Muscle layer of duodenum (tissue), 2 donors: ENCODE measurements at regions not wholly inside any gene's neighbourhood (a gene's known extent, or its start where the extent isn't known, plus 50 kb on each side); places are given as distances from the start of the nearest gene placed in this dataset.

Experiments
- H3K27ac ChIP-seq: one replicate; pipeline ENCODE4 v1.7.0; 2013; ENCODE audit warnings: mild to moderate bottlenecking, low read length
- H3K27me3 ChIP-seq: one replicate; pipeline ENCODE4 v1.7.0; 2013; ENCODE audit warnings: low read depth, mild to moderate bottlenecking, control low read depth, low read length
- H3K36me3 ChIP-seq, 2 donors: one replicate each; pipeline ENCODE4 v1.7.0; 2013; ENCODE audit warnings: low read length in 2 of 2, control low read depth in 1 of 2, mild to moderate bottlenecking in 1 of 2; ENCODE audit not compliant: insufficient read depth in 2 of 2, control insufficient read depth in 1 of 2
- H3K4me1 ChIP-seq, 2 donors: one replicate each; pipeline ENCODE4 v1.7.0; 2013; ENCODE audit warnings: low read length in 2 of 2, mild to moderate bottlenecking in 2 of 2, control low read depth in 1 of 2, moderate library complexity in 1 of 2; ENCODE audit not compliant: insufficient read depth in 2 of 2, control insufficient read depth in 1 of 2
- H3K4me3 ChIP-seq, 2 donors: one replicate each; pipeline ENCODE4 v1.7.0; 2013; ENCODE audit warnings: low read length in 2 of 2, low read depth in 1 of 2, mild to moderate bottlenecking in 1 of 2
- H3K9me3 ChIP-seq, 2 donors: one replicate each; pipeline ENCODE4 v1.7.0; 2013; ENCODE audit warnings: low read length in 2 of 2, control low read depth in 1 of 2, mild to moderate bottlenecking in 1 of 2; ENCODE audit not compliant: control insufficient read depth in 1 of 2
- donor health status: healthy.

GRCh38 chr2:217654168-217654567 is 348.6 kb downstream of the TNS1 start:
- H3K4me3 ChIP-seq, result no peak overlapping the region
- no peaks in the 10 kb centered on the region for H3K27me3 ChIP-seq
- no peaks in the 10 kb centered on the region for H3K36me3 ChIP-seq
- no peak overlapping the region for H3K27ac ChIP-seq
- no peaks in the 10 kb centered on the region for H3K9me3 ChIP-seq
- peaks cover 0 to 8% of the 10 kb centered on the region in 2 donors for H3K4me1 ChIP-seq

DNA sequence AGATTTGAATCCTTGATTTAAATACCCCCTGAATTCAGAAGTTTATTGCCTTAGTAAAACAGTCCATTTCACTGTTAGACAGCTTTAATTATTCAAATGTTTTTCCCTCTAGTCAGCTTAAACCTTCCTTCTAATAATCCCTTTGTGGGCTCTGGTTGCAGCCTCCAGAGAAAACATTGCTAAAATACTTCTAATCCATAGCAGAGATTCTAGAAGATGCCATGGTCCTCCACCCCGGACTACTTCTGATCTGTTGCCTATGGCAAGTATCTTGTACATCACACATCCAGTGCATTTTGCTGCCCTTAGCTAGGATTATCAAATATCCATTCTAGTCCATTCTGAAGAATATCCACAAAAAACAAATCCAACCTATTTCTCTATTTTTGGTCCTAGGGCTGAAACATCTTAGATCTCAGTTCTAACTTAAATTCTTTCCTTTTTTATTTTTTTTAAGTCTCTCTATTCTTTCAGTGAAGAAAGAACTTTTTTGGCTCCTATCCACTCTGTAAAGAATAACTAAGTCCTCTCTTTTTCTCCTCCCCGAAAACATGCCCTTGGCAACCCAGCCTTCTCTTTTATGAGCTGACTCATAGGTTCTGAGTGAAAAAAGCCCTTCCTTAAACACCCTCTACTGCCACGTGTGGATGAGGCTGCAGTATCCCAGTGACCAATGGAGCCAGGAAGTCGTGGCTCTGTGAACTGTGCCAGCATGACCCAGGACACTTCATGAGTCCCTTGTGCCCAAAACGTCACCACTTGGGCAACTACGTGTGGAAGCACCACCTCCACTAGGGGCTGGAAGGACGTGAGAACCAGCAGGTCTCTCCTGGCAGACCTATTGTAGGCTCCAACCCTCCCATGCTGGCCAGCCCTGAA is 349.8 kb downstream of the TNS1 start:
- H3K4me1 ChIP-seq, result peaks cover 0 to 8% of the 10 kb centered on the region in 2 donors
- H3K9me3 ChIP-seq, result no peaks in the 10 kb centered on the region
- no peak overlapping the region for H3K4me3 ChIP-seq
- H3K36me3 ChIP-seq, result no peaks in the 10 kb centered on the region
- H3K27ac ChIP-seq, result no peak overlapping the region
- no peaks in the 10 kb centered on the region for H3K27me3 ChIP-seq

DNA sequence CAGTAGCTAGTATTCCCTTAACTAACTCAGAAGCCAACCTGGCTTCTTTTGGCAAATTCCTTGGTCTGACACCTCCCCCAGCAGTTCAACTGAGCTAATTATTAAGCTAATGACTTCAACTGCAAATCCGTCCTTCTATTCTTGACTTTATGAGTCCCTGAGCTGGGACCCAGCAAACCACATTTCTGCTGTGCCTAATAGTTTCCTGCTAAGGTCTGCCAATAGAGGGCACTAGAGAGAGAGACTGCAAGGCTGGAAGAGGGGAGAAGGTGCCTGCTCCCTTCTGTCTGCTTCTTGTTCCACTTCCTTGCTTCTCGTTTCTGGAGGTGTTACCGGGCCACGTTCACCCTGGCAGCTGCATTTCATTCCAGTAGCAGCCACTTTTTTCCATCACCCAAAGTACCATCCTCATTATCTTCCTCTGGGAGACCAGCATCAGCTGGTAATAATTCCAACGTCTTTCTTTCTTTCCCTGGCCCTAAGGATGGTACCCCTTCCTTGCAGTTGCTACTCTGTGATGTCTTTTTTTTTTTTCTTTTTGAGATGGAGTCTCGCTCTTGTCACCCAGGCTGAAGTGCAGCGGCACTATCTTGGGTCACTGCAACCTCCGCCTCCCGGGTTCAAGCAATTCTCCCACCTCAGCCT is 352.0 kb downstream of the TNS1 start:
- no peak overlapping the region for H3K27ac ChIP-seq

DNA sequence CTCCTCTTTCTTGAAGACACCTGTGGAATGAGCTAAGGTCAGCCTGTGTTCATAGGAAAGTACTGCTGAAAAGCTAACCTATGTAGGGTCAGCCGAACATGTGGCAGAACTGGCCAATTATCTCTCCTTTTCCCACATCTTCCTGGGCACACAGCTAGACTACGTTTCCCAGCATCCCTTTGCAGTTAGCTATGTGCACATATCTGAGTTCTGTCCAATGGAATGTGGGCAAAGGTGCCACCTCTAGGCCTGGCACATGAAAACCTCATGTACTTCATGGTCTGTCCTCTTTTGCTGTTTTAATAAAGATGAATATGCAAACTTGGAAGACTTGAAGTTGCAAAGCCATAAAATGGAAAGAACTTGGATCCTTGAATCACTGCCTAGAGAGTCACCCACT is 352.6 kb downstream of the TNS1 start:
- no peaks in the 10 kb centered on the region for H3K9me3 ChIP-seq
- no peaks in the 10 kb centered on the region for H3K27me3 ChIP-seq
- peaks cover 0 to 8% of the 10 kb centered on the region in 2 donors for H3K4me1 ChIP-seq
- no peak overlapping the region for H3K4me3 ChIP-seq
- no peaks in the 10 kb centered on the region for H3K36me3 ChIP-seq
- no peak overlapping the region for H3K27ac ChIP-seq

More for the DNA sequence above, 352.0 kb downstream of the TNS1 start:
- Histone ChIP-seq H3K4me1 (peaks cover 0 to 8% of the 10 kb centered on the region in 2 donors), H3K36me3 (no peaks in the 10 kb centered on the region), H3K4me3 (no peak overlapping the region), H3K27me3 (no peaks in the 10 kb centered on the region), H3K9me3 (no peaks in the 10 kb centered on the region)

DNA sequence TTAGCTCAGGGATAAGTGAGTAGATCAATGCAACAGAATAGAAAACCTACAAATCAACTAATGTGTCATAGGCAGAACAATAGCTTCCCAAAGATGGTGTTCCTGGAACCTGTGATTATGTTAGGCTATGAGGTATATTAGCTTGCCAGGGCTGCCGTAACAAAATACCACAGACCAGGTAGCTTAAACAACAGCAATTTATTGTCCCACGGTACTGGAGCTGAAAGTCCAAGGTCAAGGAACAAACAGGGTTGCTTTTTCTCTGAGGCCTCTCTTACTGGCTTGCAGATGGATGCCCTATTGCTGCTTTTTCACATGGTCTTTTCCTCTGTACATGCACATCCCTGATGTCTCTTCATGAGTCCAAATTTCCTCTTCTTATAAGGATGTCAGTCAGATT is 354.9 kb downstream of the TNS1 start:
- Histone ChIP-seq H3K9me3 (no peaks in the 10 kb centered on the region), H3K36me3 (no peaks in the 10 kb centered on the region), H3K27ac (no peak overlapping the region), H3K4me1 (peaks cover 0 to 14% of the 10 kb centered on the region in 2 donors), H3K4me3 (no peak overlapping the region), H3K27me3 (no peaks in the 10 kb centered on the region)

- Histone ChIP-seq H3K4me1 (peaks cover 0 to 17% of the 10 kb centered on the region in 2 donors), H3K36me3 (no peaks in the 10 kb centered on the region), H3K9me3 (no peaks in the 10 kb centered on the region), H3K4me3 (no peak overlapping the region), H3K27me3 (no peaks in the 10 kb centered on the region), H3K27ac (no peak overlapping the region)
Observed at GRCh38 chr2:217647226-217647625, 355.6 kb downstream of the TNS1 start.

GRCh38 chr2:217645896-217646295 is 356.9 kb downstream of the TNS1 start:
- H3K27ac ChIP-seq, result no peak overlapping the region
- H3K9me3 ChIP-seq, result no peaks in the 10 kb centered on the region
- H3K36me3 ChIP-seq, result no peaks in the 10 kb centered on the region
- H3K4me3 ChIP-seq, result no peak overlapping the region
- no peaks in the 10 kb centered on the region for H3K27me3 ChIP-seq
- H3K4me1 ChIP-seq, result peaks cover 0 to 18% of the 10 kb centered on the region in 2 donors

DNA sequence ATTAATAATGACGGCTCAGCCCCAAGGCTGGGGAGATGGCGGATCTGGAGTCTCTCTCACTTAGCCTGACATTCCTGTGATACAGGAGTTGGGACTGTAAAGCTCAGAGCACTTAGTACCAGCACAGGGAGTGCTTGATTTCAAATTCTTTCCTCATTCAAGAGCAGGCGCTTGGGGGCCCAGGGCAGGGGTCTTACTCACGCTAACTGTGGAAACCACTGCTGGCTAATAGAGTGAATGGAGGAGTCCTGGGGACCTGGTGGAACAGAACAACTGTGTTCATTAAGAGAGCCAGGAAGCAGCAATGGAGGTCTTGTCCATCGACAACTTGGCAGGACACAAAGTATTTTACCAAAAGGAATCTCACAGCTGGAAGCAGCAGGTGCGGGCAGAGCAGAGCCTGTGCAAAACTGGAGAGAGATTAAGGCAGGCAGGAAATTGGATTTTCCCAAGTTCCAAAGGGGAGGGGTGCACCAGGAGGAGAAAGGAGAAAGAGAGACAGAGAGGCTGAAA is 358.9 kb downstream of the TNS1 start:
- no peaks in the 10 kb centered on the region for H3K27me3 ChIP-seq
- H3K27ac ChIP-seq, result no peak overlapping the region

GRCh38 chr2:217642944-217643343 is 359.9 kb downstream of the TNS1 start:
- Histone ChIP-seq H3K4me1 (peaks cover 0 to 18% of the 10 kb centered on the region in 2 donors), H3K9me3 (no peaks in the 10 kb centered on the region), H3K27ac (no peak overlapping the region), H3K36me3 (no peaks in the 10 kb centered on the region), H3K4me3 (no peak overlapping the region), H3K27me3 (no peaks in the 10 kb centered on the region)

More for the DNA sequence above, 358.9 kb downstream of the TNS1 start:
- Histone ChIP-seq H3K36me3 (no peaks in the 10 kb centered on the region), H3K4me1 (peaks cover 0 to 18% of the 10 kb centered on the region in 2 donors), H3K9me3 (no peaks in the 10 kb centered on the region), H3K4me3 (no peak overlapping the region)

- Histone ChIP-seq H3K36me3 (no peaks in the 10 kb centered on the region), H3K9me3 (no peaks in the 10 kb centered on the region), H3K27me3 (no peaks in the 10 kb centered on the region), H3K27ac (no peak overlapping the region), H3K4me1 (peaks cover 0 to 18% of the 10 kb centered on the region in 2 donors), H3K4me3 (no peak overlapping the region)
Observed at GRCh38 chr2:217641960-217642359, 360.8 kb downstream of the TNS1 start.

DNA sequence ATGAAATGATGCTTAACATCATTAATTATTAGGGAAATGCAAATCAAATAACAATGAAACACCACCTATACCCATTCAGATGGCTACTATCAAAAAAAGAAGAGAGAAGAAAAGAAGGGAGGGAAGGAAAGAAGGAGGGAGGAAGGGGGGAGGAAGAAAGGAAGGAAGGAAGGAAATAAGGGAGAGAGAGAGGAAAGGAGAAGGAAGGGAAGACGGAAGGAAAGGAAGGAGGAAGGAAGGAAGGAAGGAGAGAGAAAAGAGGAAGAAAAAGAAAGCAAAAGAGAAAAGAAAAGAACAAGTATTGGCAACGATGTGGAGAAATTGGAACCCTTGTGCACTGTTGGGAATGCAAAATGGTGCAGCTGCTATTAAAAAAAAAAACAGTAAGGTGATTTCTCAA is 363.3 kb downstream of the TNS1 start:
- Histone ChIP-seq H3K36me3 (no peaks in the 10 kb centered on the region), H3K9me3 (no peaks in the 10 kb centered on the region), H3K4me1 (peaks cover 0 to 18% of the 10 kb centered on the region in 2 donors), H3K27ac (no peak overlapping the region), H3K4me3 (no peak overlapping the region), H3K27me3 (no peaks in the 10 kb centered on the region)
